Panc1 (cell line): ENCODE measurements at regions not wholly inside any gene's neighbourhood (a gene's known extent, or its start where the extent isn't known, plus 50 kb on each side); places are given as distances from the start of the nearest gene placed in this dataset.

ENCODE experiments used
- ATAC-seq: fragments of 200-7000 bp; cut with Tn5 transposase; 2 replicates; pipeline ENCODE4 v1.9.1; 2020; ENCODE audit warnings: mild to moderate bottlenecking, moderate library complexity
- BruUV-seq: library from RNA; stranded (reverse); fragments of 400-500 nt; replicated peaks from 2 replicates; lab custom pipeline; 2021; lab: Mats Ljungman, UMichigan
- CTCF ChIA-PET: fragments of 300-600 bp; sonication (Branson Sonifier 250); formaldehyde crosslinking; loops from one replicate; lab custom pipeline; 2022; ENCODE audit warnings: antibody characterized with exemption; lab: Charles Lee
- POLR2A ChIA-PET: fragments of 300-600 bp; sonication (Branson Sonifier 250); formaldehyde crosslinking; loops from one replicate; lab custom pipeline; 2022; ENCODE audit warnings: antibody characterized with exemption; lab: Charles Lee
- DNase-seq: peaks from one replicate; pipeline ENCODE4 v3.0.0-alpha.2; 2010; ENCODE audit warnings: low read depth, low spot score
- H3K27ac ChIP-seq: 2 replicates; pipeline ENCODE4 v1.5.1; 2011; ENCODE audit warnings: mild to moderate bottlenecking, low read length, inconsistent platforms
- H3K27me3 ChIP-seq: fragments of 200-500 bp; sonication (Bioruptor generic); 2 replicates; pipeline ENCODE4 v1.6.0; 2014; ENCODE audit warnings: low read length, inconsistent platforms; ENCODE audit not compliant: control insufficient read depth, insufficient read depth
- H3K36me3 ChIP-seq: fragments of 200-500 bp; sonication (Bioruptor generic); 2 replicates; pipeline ENCODE4 v1.5.1; 2014; ENCODE audit warnings: inconsistent platforms, mild to moderate bottlenecking, low read length, moderate library complexity; ENCODE audit not compliant: control insufficient read depth, insufficient read depth
- H3K4me1 ChIP-seq: 2 replicates; pipeline ENCODE4 v1.5.1; 2011; ENCODE audit warnings: inconsistent platforms, mild to moderate bottlenecking, low read length, moderate library complexity; ENCODE audit not compliant: control insufficient read depth, insufficient read depth
- H3K4me3 ChIP-seq, 2 experiments: 2 replicates each; pipeline ENCODE4 v1.5.1; 2011 to 2012; ENCODE audit warnings: low read depth in 2 of 2, low read length in 2 of 2, mild to moderate bottlenecking in 2 of 2, inconsistent platforms in 1 of 2, moderate library complexity in 1 of 2
- H3K9me3 ChIP-seq: fragments of 200-500 bp; sonication (Bioruptor generic); 2 replicates; pipeline ENCODE4 v1.5.1; 2014; ENCODE audit warnings: low read depth, mild to moderate bottlenecking, inconsistent platforms, low read length, moderate library complexity; ENCODE audit not compliant: control insufficient read depth, insufficient read depth
- POLR2AphosphoS5 ChIP-seq: IDR thresholded peaks from 2 replicates; pipeline ENCODE4 v1.6.1; 2012; ENCODE audit warnings: mild to moderate bottlenecking, low read depth, low read length, moderate library complexity
- SIN3A ChIP-seq: IDR thresholded peaks from 2 replicates; pipeline ENCODE4 v1.6.1; 2012; ENCODE audit warnings: low read depth, mild to moderate bottlenecking, low read length, moderate library complexity, borderline replicate concordance; ENCODE audit not compliant: insufficient read depth
- TCF7L2 ChIP-seq: IDR thresholded peaks from 2 replicates; pipeline ENCODE4 v1.6.1; 2011; ENCODE audit warnings: mild to moderate bottlenecking, low read depth, low read length, inconsistent platforms
- in situ Hi-C: cut with HindIII; loops from 2 replicates; pipeline ENCODE4 v1.10.0; 2016; ENCODE audit warnings: low sequenced_read_pairs, low pct_unique_long_range_greater_than_20kb
- intact Hi-C: fragments of 100-400 bp; cut with micrococcal nuclease; formaldehyde crosslinking; loops from one replicate; pipeline ENCODE4 v1.10.0; 2022; ENCODE audit not compliant: unreplicated experiment
- TF ChIP-seq, protein P1 (sequence below): fragments of 450-650 bp; IDR thresholded peaks from 2 replicates; pipeline ENCODE4 v1.5.1; 2017; ENCODE audit warnings: mild to moderate bottlenecking
- TF ChIP-seq, protein P2 (sequence below), 2 experiments: IDR thresholded peaks; 2 replicates each; pipeline ENCODE4 v1.6.1; 2011 to 2012; ENCODE audit warnings: low read depth in 2 of 2, control low read depth in 1 of 2, low read length in 1 of 2, mild to moderate bottlenecking in 1 of 2, moderate library complexity in 1 of 2; ENCODE audit not compliant: insufficient read depth in 1 of 2

DNA sequence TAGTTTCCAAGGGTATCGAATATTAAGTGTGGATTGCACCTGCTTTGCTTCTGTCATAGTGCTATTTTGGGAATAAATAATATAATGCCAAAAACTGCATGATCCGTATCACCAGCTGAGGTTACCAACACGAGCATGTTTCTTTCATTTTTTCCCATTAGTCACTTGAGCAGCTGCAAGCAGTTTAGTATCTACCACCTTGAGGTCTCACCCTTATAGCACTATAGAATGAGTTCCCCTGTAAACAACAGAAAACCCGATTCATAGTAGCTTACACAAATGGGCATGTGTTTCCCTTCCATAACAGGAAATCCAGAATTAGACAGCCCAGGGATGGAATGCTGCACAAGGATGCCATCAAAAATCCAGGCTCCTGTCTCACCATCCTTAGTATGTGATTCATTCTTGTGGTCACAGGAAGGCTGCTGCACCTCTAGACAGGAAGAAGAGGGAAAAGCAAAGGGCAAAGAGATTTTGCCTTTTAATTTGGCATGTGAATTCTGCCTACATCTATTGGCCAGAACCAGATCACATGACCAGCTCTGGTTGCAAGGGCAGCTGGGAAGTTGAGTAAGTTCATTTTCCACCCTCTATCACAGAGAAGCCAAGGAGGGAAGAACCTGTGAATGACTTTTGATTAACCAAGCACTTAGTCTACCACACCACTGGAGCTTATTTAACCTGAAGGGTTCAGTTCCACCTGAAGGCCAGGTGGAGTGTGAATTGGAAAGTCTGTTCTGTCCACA is 91.3 kb upstream of the SLC25A36 start:
- no peak overlapping the region for H3K27ac ChIP-seq
- ChIA-PET CTCF (no interaction called here), POLR2A (no interaction called here)
- TF ChIP-seq, protein P1, sequence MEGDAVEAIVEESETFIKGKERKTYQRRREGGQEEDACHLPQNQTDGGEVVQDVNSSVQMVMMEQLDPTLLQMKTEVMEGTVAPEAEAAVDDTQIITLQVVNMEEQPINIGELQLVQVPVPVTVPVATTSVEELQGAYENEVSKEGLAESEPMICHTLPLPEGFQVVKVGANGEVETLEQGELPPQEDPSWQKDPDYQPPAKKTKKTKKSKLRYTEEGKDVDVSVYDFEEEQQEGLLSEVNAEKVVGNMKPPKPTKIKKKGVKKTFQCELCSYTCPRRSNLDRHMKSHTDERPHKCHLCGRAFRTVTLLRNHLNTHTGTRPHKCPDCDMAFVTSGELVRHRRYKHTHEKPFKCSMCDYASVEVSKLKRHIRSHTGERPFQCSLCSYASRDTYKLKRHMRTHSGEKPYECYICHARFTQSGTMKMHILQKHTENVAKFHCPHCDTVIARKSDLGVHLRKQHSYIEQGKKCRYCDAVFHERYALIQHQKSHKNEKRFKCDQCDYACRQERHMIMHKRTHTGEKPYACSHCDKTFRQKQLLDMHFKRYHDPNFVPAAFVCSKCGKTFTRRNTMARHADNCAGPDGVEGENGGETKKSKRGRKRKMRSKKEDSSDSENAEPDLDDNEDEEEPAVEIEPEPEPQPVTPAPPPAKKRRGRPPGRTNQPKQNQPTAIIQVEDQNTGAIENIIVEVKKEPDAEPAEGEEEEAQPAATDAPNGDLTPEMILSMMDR: no peak
- TF ChIP-seq, protein P2, sequence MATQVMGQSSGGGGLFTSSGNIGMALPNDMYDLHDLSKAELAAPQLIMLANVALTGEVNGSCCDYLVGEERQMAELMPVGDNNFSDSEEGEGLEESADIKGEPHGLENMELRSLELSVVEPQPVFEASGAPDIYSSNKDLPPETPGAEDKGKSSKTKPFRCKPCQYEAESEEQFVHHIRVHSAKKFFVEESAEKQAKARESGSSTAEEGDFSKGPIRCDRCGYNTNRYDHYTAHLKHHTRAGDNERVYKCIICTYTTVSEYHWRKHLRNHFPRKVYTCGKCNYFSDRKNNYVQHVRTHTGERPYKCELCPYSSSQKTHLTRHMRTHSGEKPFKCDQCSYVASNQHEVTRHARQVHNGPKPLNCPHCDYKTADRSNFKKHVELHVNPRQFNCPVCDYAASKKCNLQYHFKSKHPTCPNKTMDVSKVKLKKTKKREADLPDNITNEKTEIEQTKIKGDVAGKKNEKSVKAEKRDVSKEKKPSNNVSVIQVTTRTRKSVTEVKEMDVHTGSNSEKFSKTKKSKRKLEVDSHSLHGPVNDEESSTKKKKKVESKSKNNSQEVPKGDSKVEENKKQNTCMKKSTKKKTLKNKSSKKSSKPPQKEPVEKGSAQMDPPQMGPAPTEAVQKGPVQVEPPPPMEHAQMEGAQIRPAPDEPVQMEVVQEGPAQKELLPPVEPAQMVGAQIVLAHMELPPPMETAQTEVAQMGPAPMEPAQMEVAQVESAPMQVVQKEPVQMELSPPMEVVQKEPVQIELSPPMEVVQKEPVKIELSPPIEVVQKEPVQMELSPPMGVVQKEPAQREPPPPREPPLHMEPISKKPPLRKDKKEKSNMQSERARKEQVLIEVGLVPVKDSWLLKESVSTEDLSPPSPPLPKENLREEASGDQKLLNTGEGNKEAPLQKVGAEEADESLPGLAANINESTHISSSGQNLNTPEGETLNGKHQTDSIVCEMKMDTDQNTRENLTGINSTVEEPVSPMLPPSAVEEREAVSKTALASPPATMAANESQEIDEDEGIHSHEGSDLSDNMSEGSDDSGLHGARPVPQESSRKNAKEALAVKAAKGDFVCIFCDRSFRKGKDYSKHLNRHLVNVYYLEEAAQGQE (IDR thresholded peaks at IDR 0.05; ENCODE audit: insufficient read depth in 1 of 2, low read depth in 2 of 2, low read length in 1 of 2): no peak
- TF ChIP-seq TCF7L2 (no peak), SIN3A (no peak), POLR2AphosphoS5 (no peak)
- DNase-seq (no peak), ATAC-seq (no peak)
- no peaks in the 10 kb centered on the region for H3K4me1 ChIP-seq
- H3K9me3 ChIP-seq: no peaks in the 10 kb centered on the region
- peaks cover 7% of the 10 kb centered on the region; the same call in 1 of the 2 replicates for H3K27me3 ChIP-seq
- in situ Hi-C loops (no loop called here), intact Hi-C loops (no loop called here)
- BruUV-seq: no TSS peak
- H3K36me3 ChIP-seq: no peaks in the 10 kb centered on the region
- H3K4me3 ChIP-seq: no peak overlapping the region

DNA sequence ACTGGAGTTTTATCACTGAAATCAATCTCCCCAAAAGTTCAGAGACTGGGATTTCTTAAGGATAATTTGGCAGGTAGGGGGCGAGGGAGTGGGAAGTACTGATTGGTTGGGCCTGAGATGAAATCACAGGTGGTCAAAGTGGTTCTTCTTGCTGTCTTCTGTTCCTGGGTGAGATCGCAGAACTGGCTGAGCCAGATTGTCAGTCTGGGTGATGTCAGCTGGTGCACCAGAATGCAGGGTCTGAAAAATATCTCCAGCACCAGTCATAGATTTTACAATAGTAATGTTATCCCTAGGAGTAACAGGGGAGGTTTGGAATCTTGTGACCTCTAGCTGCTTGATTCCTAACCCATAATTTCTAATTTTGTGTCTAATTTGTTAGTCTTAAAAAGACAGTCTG is 86.7 kb upstream of the SLC25A36 start:
- ChIA-PET POLR2A (no interaction called here), CTCF (no interaction called here)
- Histone ChIP-seq H3K36me3 (no peaks in the 10 kb centered on the region), H3K27me3 (no peaks in the 10 kb centered on the region), H3K9me3 (no peaks in the 10 kb centered on the region), H3K4me3 (no peak overlapping the region), H3K4me1 (no peaks in the 10 kb centered on the region), H3K27ac (no peak overlapping the region)
- intact Hi-C loops (no loop called here), in situ Hi-C loops (no loop called here)
- DNase-seq (no peak), ATAC-seq (no peak)
- TF ChIP-seq SIN3A: no peak
- TF ChIP-seq TCF7L2: no peak
- TF ChIP-seq, protein P1: no peak
- TF ChIP-seq, protein P2 (IDR thresholded peaks at IDR 0.05; ENCODE audit: insufficient read depth in 1 of 2, low read depth in 2 of 2, low read length in 1 of 2): no peak
- TF ChIP-seq POLR2AphosphoS5: no peak
- BruUV-seq: no TSS peak
